Kidney (tissue), 13 donors: ENCODE measurements at regions not wholly inside any gene's neighbourhood (a gene's known extent, or its start where the extent isn't known, plus 50 kb on each side); places are given as distances from the start of the nearest gene placed in this dataset.

Experiments
- DNase-seq, 5 donors: peaks; one replicate each; pipeline ENCODE4 v3.0.0-alpha.2; 2013 to 2020
- FAIRE-seq: peaks from 2 replicates; lab custom pipeline; 2012; peaks lifted over from hg19 to GRCh38; lab: Jason Lieb, UNC
- H3K27ac ChIP-seq, 2 donors: one replicate each; pipeline ENCODE4 v1.7.0; 2013; ENCODE audit warnings: low read depth in 2 of 2, low read length in 2 of 2, inconsistent platforms in 1 of 2
- H3K27me3 ChIP-seq: one replicate; pipeline ENCODE4 v1.7.1; 2013; ENCODE audit warnings: low read length, inconsistent platforms; ENCODE audit not compliant: control insufficient read depth, insufficient read depth
- H3K36me3 ChIP-seq, 3 donors: one replicate each; pipeline versions ENCODE4 v1.7.0 to v1.7.1; 2013; ENCODE audit warnings: low read length in 3 of 3, control low read depth in 1 of 3, inconsistent platforms in 1 of 3; ENCODE audit not compliant: insufficient read depth in 3 of 3, control insufficient read depth in 2 of 3
- H3K4me1 ChIP-seq, 3 donors: one replicate each; pipeline versions ENCODE4 v1.7.0 to v1.7.1; 2013; ENCODE audit warnings: low read length in 3 of 3, inconsistent platforms in 1 of 3, low read depth in 1 of 3; ENCODE audit not compliant: control insufficient read depth in 2 of 3, insufficient read depth in 2 of 3
- H3K4me3 ChIP-seq, 3 donors: one replicate each; pipeline versions ENCODE4 v1.7.0 to v1.8.1; 2013; ENCODE audit warnings: low read length in 3 of 3, control low read depth in 1 of 3, inconsistent platforms in 1 of 3
- H3K9ac ChIP-seq, 3 donors: one replicate each; pipeline versions ENCODE4 v1.7.0 to v1.7.1; 2013; ENCODE audit warnings: low read length in 3 of 3, control low read depth in 1 of 3, inconsistent platforms in 1 of 3
- H3K9me3 ChIP-seq, 3 donors: one replicate each; pipeline versions ENCODE4 v1.7.0 to v1.7.1; 2013; ENCODE audit warnings: low read length in 3 of 3, control low read depth in 1 of 3, inconsistent platforms in 1 of 3; ENCODE audit not compliant: control insufficient read depth in 2 of 3, insufficient read depth in 1 of 3
- CTCF ChIP-seq: IDR thresholded peaks from 3 replicates; pipeline ENCODE4 v1.5.1; 2012; ENCODE audit warnings: mild to moderate bottlenecking, moderate library complexity, borderline replicate concordance; ENCODE audit not compliant: insufficient read depth; ENCODE audit errors: extremely low read depth
- intact Hi-C: fragments of 100-400 bp; cut with DNase I; formaldehyde crosslinking; loops from one replicate; pipeline ENCODE4 v1.11.1; 2022
- donor health status: control.
- donor health status: control.
- donor health status: control.
- donor health status: control.
- donor health status: control.
- donor health status: DM: yes; HTN: yes; CAD: no.
- donor health status: Normal renal cell carcinoma (clear cell type).

- FAIRE-seq (no peak), DNase-seq (no peak)
- Histone ChIP-seq H3K27me3 (no peaks in the 10 kb centered on the region), H3K4me3 (no peak overlapping the region), H3K9ac (no peak overlapping the region), H3K27ac (no peak overlapping the region), H3K4me1 (peaks cover 0 to 17% (median 13%) of the 10 kb centered on the region in 3 donors), H3K9me3 (peaks cover 0 to 4% (median 0%) of the 10 kb centered on the region in 3 donors), H3K36me3 (no peaks in the 10 kb centered on the region)
- no peak for TF ChIP-seq CTCF
- intact Hi-C loops: no loop called here
Measured at GRCh38 chr16:85539629-85540291, 73.4 kb upstream of the GSE1 start.

DNA sequence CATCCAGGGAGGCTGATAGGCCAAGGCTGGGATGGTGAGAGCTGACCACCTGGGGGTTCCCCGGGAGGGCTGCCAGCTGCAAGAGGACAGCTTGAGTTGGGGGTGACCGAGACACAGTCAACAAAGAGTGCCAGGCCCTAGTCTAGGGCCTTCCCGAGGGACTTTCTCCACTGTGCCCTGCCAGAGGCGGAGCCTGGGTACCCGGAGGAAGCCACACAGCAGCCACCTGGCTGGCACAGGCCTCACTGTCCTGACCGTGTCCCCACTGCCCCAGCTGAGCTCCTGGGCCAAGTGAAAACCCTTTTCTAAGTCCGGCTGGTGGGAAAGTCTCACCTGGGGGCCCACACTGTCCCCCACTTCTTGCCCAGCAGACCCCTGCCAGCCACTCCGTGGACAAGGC, 71.9 kb upstream of the GSE1 start:
- peaks cover 0 to 4% (median 0%) of the 10 kb centered on the region in 3 donors for H3K9me3 ChIP-seq
- H3K27me3 ChIP-seq: no peaks in the 10 kb centered on the region
- no peak overlapping the region for H3K4me3 ChIP-seq
- H3K36me3 ChIP-seq: no peaks in the 10 kb centered on the region
- peaks cover 0 to 13% (median 5%) of the 10 kb centered on the region in 3 donors for H3K4me1 ChIP-seq
- no peak overlapping the region for H3K9ac ChIP-seq
- FAIRE-seq: no peak
- intact Hi-C loops: no loop called here
- no peak for TF ChIP-seq CTCF
- peak in 1 of 5 donors; percentile 47 for DNase-seq
- H3K27ac ChIP-seq: no peak overlapping the region

DNA sequence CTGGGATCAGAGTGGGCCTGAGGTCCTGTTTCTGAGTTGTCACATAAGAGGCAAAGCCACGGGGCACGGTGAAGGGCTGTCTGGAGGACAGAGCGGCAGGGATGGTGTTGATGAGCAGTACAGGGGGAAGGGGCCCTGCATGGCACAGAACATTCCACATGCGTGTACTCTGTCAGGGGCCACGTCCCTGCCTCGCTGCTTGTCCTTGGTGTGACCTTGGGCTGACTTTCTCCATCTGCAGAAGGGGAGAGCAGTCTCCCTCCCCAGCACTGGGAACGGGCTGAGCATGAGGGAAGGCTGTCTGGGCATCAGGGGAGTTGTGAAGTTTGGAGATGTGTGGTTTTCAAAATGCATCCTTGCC, 71.5 kb upstream of the GSE1 start:
- Histone ChIP-seq H3K27me3 (no peaks in the 10 kb centered on the region), H3K9me3 (peaks cover 0 to 4% (median 0%) of the 10 kb centered on the region in 3 donors), H3K9ac (no peak overlapping the region), H3K4me3 (no peak overlapping the region), H3K4me1 (peaks cover 0 to 13% (median 5%) of the 10 kb centered on the region in 3 donors), H3K27ac (no peak overlapping the region), H3K36me3 (no peaks in the 10 kb centered on the region)
- intact Hi-C loops: no loop called here
- no peak for TF ChIP-seq CTCF
- DNase-seq (peak in 1 of 5 donors; percentile 46), FAIRE-seq (no peak)
